Suppressor macrophage treated with lipopolysaccharide for 4 hours (primary cell): ENCODE measurements at regions not wholly inside any gene's neighbourhood (a gene's known extent, or its start where the extent isn't known, plus 50 kb on each side); places are given as distances from the start of the nearest gene placed in this dataset.

Experiments
- DNase-seq: peaks from one replicate; pipeline ENCODE4 v3.0.0-alpha.2; 2020

DNA sequence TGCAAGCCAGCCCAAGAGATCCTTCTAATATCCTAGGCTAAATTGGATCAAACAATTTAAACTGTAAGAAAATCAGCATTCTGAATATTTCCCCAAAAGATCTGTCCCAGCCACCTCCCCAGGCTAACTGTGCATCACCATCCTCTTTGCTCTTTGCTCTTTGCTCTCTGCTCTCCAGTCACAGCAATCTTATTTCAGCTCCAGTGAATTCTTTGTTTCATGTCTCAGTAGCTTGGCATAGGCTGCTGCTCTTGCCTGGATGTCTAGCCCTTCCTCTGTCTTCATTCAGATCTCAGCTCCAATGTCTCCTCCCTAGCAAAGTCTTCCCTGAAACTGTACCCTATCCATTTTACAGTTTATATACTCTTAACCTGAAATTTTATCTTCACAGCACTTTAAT lies 399.8 kb upstream of the USP15 start:
- no peak for DNase-seq

DNA sequence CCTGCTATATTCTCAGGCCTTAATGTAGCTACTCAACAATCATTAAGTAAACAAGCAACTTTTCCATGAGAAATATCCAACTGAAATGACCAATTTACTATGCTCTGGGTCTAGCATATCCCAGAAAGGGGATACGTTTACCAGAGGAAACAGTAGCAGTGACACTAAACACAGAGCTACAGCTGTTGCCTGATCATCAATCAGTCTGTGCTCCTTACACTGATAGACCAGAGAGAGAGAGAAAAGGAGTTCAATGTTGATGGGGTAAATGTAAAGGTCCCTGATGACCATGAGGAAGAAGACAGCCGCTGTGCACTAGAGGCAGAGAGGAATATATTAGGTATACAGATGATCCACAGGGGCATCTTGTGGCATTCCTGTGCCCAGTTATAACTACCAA lies 397.2 kb upstream of the USP15 start:
- no peak for DNase-seq

DNA sequence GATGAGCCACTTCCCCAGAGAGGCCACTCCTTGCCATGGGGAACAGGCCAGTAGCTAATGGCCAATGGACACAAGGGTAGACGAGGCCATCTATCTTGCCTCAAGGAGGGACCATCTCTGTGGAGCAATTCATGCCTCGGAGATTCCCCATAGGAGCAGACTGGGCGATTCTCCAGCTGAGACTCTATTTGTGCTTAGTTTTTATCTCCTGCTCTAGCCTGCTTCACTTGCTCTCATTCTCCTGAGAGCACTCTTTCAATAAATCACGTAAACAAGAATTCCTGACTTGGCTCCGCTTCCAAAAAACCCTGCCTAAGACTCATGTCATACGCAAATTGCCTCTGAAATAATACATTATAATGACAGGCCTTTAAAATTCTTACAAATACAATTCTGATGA lies 396.4 kb upstream of the USP15 start:
- no peak for DNase-seq

DNA sequence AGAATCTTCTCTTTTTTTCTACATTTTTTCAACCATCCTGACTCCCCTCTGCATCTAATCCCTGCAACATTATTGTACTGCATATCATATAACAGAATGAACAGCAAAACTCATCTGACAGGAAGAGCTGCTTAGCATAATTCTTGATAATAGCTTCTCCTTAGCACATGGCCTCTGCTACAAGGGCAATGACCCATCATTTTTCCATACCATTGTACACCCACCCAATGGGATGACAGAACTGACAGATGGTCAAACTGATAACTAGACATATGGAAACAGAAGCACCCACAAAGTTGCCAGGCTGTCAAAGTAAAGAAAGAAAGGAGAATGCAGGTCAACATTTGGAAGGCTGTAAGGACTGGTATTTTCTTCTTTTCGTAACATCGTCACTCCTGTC lies 390.4 kb upstream of the USP15 start:
- DNase-seq, result no peak

DNA sequence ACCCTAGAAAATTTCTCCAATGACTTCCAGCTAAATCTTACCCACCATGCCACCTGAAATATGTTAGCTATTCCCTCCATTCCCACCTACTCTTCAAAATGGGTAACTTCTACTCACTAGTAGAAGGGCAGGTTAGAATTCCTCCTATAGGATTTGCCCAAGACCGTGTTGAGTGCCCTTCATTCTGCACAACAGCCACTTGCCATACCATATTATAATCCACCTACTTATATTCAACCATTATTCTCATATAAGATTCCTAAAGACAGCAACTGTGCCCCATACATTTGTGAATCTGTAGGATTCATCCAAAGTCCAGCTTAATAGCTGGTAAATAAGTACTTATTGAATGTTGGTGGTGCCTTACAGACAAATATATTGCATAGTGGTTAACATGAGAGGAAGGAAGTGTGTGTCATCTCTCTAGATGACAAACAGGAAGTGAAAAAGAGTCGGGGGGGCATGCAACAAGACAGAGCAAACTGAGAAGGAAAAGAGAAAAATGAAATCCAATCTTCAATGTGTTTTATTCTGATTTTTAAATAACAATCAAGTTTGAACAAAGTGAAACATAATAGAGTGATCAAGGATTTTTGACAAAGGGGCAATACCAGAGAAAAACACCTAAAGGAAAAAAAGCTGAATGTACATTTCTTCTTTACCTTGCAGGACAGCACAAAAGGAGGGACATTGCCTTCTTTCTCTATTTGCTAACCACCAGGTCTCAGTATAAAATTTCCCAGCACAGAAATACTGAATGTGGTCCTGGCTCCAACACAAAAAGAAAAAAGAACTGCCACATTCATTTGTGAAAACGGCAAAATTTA lies 389.3 kb upstream of the USP15 start:
- DNase-seq, result peak; percentile 62

DNA sequence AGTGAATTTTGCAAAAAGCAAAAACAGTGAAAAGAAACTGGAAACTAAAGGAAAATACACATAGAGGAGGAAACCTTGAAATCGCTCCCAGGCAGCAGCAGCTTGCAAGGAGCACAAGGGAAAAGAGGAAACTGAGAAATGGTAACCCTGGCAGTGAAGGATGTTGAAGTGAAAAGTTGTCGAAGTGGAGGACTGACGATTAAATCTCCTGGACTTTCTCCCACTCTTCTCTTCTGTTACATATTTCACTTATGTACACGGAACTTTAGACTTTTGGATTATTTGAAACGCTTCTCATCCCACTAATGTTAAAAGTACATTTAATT lies 388.8 kb upstream of the USP15 start:
- no peak for DNase-seq

DNA sequence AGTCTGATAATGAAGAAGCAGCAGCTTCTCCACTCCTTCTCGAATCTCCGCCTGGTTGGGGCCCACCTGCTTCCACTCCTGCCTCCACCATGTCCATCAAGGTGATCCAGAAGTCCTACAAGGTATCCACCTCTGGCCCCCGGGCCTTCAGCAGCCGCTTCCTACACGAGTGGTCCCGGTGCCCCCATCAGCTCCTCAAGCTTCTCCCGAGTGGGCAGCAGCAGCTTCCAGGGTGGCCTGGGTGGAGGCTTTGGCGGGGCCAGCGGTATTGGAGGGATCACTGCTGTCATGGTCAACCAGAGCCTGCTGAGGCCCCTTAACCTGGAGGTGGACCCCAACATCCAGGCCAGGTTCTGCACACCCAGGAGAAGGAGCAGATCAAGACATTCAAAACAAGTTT lies 381.0 kb upstream of the USP15 start:
- no peak for DNase-seq

DNA sequence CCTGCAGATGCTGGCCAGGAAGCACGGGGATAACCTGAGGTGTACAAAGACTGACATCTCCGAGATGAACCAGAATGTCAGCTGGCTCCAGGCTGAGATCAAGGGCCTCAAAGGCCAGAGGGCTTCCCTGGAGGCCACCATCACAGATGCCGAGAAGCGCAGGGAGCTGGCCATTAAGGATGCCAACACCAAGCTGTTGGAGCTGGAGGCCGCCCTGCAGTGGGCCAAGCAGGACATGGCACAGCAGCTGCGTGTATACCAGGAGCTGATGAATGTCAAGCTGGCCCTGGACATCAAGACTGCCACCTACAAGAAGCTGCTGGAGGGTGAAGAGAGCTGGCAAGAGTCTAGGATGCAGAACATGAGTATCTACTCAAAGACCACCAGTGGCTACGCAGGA lies 380.0 kb upstream of the USP15 start:
- no peak for DNase-seq

DNA sequence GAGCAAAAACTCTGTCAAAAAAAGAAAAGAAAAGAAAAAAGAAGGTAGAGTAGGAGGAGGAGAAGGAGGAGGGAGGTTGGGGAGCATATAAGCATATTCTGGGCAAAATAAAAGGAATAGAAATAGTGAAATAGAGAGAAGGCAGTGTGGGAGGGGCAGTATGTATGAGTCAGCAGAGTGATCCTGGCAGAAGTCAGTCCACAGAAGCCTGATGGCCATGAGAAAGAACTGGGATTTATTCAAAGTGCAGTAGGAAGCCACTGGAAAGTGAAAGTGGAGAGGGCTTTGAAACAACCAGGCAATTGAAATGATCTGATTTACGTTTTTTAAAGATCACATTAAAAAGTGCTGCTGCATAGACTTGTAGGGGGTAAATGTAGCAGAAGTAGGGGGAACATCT lies 368.6 kb upstream of the USP15 start:
- DNase-seq, result peak; percentile 57

DNA sequence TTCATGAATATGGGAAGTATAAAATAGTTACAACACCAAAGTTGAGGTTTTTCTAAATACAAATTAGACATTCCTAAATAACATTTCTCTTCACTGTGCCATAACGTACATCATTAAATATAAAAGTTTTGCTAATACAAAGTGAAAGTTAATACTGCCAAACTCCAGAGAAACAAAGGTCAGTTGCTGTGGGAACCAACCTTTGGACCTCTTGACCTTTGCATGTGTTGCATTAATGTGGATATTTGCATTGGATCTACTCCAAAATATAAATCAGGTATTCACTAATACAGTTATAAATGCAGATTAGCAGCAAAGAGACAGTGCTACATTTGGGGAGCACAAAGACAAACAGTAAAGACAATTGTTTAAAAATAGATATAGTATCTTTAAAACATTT lies 366.0 kb upstream of the USP15 start:
- no peak for DNase-seq

DNA sequence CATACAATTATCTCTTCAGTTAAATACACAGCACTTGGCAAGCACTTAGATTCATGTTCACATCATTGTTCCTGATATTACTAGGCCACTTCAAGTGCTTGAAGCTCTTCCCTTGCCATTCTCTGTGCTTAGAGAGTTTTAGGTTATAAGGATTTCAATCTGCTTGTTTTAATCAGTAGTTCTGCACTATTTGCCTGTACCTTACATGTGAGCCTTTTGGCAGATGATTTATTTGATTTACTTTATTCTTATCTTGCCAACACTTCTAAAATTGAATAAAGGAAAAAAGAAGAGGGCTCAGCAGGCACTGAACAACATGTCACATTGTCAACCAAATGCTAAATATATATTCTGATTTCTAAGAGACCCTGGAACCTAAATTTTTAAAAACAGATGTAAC lies 363.8 kb upstream of the USP15 start:
- DNase-seq, result no peak

DNA sequence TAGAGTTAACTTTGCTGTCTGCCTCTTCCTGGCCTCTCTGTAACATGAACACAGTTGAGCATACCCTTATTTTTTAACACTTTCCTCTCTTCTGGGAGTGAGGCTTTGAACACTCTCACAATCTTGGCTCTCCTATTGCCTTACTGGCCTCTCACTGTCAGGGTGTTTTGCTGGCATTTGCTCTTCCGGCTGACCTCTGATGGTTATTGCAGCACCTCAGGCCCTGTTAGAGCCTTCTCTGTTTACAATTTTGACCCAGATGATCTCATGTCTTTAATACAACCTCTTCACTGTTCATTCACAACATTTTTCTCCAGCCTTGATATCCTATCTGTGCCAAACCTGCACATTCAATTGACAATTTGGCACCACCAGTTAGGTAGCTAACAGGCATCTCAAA lies 357.8 kb upstream of the USP15 start:
- DNase-seq, result no peak

DNA sequence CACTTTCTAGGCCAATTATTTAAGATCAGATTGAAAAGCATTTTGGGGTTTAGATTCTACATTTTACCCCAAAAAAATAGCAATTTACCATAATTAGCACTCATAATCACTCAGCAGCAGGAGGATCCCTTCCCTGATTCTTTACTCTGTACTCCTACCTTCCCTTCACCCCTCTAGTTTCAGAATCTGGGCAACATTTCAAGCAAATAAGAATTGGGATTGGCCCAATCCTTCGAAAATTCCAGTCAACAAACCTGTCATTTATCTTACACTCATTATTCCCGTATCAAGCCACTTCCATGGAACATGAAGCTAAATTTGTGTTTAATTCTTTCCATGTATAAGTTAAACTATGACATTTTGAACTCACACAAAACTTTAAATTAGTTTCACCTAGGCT lies 349.1 kb upstream of the USP15 start:
- no peak for DNase-seq

DNA sequence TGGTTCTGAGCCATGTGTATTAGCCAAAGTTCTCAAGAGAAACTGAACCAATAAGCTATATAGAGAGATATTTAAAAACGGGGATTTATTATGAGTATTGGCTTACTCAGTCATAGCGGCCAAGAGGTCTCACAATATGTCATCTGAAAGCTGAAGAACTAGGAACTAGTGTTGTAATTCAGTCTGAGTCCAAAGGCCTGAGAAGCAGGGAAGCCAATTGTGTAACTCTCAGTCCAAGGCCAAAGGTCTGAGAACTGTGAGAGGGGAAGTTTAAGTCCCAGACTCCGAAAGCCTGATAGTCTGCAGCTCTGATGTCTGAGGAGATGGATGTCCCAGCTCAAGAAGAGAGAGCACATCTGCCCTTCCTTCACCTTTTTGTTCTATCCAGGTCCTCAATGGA lies 344.8 kb upstream of the USP15 start:
- peak; percentile 72 for DNase-seq

DNA sequence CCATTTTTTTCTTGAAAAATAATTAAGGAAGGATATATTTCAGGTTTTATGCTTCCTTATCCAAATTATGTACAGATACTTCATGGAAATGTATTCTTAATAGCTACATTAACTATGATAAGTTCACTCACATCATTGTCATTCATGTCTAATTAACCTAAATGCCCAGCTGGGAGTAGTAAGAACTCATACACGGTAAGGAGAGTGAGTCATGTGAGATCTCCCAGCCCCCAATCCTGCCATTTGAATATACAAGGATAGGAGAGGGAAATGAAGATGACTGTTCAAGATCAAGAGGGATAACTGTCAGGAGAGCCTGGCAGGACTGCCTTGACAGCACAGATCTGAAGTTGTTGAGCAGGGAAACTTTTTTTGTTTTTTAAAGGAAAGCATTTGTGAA lies 343.4 kb upstream of the USP15 start:
- DNase-seq, result no peak

DNA sequence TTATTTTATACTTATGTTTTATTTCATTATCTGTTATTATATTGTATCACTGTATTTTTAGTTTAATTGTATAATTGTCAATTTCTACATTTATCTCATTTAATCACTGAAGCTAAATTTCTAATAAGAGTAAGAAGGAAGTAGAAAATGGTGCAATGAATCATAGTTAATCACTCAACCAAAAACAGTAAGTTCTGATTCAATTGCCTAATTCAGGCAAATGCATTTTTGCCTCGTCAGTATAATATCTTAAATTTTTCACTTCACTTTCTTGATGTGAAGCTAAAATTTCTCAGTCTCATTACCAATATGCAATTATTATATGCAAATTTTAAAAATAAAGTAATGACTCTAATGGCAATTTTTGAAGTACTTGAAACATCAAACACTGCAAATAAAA lies 340.5 kb upstream of the USP15 start:
- DNase-seq, result peak; percentile 22

DNA sequence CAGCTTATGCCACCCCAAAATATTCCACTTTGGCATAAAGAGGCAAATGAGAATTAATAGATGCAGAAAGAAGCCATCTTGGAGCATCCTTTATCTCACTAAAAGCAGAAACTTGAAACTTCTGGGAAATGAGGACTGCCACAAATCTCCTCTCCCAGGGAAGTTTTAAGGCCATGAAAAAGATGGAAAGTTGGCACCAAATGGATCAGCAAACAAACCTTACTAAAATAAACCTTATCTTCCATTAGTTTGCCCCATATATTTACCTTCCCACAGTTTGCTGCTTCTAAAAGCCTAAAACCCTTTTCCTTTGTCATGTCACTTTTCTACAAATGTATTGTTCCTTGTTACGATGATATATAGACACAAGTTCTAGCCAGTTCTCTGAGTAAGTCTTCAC lies 340.0 kb upstream of the USP15 start:
- no peak for DNase-seq

DNA sequence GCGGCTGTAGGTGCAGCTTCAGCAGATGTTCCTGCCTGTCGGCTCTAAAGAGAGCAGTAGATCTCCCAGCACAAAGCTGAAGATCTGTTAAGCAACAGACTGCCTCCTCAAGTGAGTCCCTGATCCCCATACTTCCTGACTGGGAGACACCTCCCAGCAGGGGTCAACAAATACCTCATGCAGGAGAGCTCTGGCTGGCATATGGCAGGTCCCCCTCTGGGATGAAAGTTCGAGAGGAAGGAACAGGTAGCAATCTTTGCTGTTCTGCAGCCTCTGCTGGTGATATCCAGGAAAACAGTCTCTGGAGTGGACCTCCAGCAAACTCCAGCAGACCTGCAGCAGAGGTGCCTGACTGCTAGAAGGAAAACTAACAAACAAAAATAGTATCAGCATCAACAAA lies 337.1 kb upstream of the USP15 start:
- DNase-seq, result no peak

DNA sequence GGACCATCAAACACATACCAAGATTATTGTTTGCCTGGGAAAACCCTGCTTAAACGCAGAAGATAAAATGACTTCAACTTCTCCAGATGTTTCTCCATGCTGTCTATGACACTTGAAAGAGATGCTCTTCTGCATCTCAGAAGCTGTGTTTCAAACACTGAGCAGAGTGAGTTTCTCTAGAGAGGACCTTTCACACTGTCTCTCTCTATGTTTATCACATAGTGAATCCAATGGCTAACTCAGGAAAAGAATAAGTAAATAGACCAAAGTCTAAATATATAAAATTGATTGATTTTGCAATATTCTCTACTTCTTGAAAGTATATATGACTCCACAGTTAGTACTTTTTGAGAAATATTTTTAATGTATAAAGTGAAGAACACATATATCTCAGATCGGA lies 325.6 kb upstream of the USP15 start:
- no peak for DNase-seq

DNA sequence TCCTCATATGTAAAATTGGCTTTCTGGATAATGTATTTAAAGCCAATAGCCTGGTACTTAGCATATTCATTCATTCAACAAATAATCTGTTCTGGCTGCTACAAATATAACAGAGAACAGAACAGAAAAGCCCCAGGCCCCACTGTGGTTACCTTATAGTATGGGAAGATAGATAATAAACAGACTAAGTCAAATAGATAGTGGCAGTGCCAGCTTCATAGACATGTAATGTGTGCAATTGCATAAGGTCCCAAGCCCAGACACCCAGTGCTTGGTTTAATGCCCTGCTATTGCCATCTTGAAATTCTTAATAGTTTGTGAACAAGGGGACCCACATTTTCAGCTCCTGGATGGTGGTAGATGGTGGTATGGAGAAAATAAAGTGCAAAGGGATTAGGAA lies 320.2 kb upstream of the USP15 start:
- no peak for DNase-seq

DNA sequence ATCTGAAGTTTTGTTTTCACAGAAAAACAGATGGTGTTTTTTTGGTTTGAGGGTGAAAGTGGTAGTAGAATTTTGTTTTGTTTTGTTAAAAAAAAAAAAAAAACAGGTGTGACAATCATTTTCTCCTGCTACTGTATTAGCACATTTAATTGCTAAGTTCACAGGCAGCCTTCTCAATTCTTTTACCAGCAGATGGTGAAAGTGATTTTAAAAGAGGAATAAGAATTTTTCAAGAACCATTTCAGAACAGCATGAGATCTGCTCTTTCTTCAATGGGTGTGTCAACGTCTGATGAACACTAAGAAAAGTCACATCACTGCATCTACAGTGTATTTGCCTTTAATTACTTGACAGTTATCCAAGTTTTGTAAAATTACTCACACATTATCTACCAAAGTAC lies 303.7 kb upstream of the USP15 start:
- DNase-seq, result no peak

DNA sequence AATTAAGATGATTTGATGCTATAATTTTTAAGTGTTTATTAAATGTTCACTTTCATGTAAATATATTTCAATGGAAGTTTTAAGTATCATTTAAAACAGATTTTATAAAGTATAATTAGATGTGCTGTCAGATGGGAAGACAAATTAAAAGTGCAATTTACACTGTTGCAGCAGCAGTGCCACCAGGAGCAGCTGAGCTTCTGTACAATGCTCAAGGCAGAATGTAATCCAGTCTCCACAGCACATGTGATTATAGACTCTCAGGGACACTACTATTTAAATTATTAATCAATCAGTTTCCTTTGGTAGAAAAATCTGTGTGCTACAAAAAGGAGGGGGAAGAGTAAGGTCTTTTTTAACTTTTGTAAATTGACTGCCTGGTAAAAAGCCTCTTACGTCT lies 285.7 kb upstream of the USP15 start:
- DNase-seq, result no peak

DNA sequence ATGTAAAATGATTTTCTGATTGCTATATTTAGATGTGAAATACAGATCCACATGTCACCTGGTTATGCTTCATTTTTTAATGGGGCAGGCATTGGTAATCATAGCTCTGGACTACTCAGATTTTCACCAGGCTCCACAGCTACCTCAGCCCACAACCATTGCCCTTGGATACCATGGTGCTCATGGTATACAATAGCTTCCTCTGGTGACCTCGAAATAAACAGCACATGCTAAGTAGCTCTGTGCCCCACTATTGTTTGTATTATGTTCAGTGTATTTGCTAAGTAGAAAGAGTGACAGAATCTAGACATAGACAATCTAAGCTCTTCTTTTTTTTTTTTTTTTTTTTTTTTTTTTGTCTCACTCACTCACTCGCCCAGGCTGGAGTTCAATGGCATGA lies 274.4 kb upstream of the USP15 start:
- no peak for DNase-seq

DNA sequence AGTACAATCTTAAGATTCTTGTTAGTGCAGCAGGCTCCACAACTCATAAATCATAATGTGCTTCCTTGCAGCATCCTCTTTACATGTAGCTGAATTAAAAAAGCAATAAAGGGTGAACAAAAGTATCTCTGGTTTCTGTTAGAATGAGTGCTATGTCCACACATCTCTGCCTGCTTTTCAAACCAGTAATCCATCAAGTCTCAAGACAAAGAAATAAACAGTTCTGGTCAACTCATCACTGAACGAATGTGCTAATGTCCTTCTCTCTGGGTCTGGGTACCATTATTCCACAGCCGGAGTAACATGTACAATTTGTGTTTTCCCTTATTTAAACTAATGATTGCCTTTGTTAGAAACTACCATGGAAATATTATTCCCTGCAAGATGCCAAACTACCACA lies 273.0 kb upstream of the USP15 start:
- DNase-seq, result no peak

DNA sequence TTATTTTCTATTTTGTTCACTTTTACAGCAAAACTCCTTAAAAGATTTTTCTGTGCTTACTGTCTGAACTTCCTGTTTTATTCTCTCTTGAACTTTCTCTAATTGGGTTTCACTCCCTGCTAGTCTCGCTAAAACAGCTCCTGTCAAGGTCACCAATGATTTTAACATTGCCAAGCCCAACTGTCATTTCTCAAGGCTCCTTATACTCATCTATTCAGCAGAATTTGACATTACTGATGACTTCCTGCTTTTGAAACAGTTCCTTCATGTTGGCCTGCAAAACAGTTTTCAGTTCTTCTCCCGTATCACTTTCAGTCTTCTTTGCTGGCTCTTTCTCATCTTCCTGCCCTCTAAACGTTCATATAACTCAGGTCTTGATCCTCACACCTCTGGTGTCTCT lies 268.5 kb upstream of the USP15 start:
- peak; percentile 49 for DNase-seq
